PC-3 (cell line): ENCODE measurements at regions not wholly inside any gene's neighbourhood (a gene's known extent, or its start where the extent isn't known, plus 50 kb on each side); places are given as distances from the start of the nearest gene placed in this dataset.
A peak's percentile ranks its signal among the peaks of the same experiment; 100 is the strongest.

Experiments used
- ATAC-seq: fragments of 200-7000 bp; cut with Tn5 transposase; 2 replicates; pipeline ENCODE4 v1.9.1; 2020; ENCODE audit warnings: mild to moderate bottlenecking, moderate library complexity
- BruUV-seq: library from RNA; stranded (reverse); fragments of 400-500 nt; replicated peaks from 2 replicates; lab custom pipeline; 2021; lab: Mats Ljungman, UMichigan
- CTCF ChIA-PET: fragments of 300-600 bp; sonication (Branson Sonifier 250); formaldehyde crosslinking; loops from one replicate; lab custom pipeline; 2022; ENCODE audit warnings: antibody characterized with exemption; lab: Charles Lee
- POLR2A ChIA-PET: fragments of 300-600 bp; sonication (Branson Sonifier 250); formaldehyde crosslinking; loops from one replicate; lab custom pipeline; 2022; ENCODE audit warnings: antibody characterized with exemption; ENCODE audit not compliant: unreplicated experiment; lab: Charles Lee
- DNase-seq: peaks from one replicate; pipeline ENCODE4 v3.0.0-alpha.2; 2015
- H2AFZ ChIP-seq: fragments of 300-600 bp; sonication (generic); 2 replicates; pipeline ENCODE4 v1.6.0; 2016; ENCODE audit warnings: antibody characterized with exemption, low read length
- H3F3A ChIP-seq: fragments of 300-600 bp; sonication (generic); one replicate; pipeline ENCODE4 v1.6.0; 2017; ENCODE audit warnings: antibody characterized with exemption, low read length, control low read depth, mild to moderate bottlenecking; ENCODE audit not compliant: unreplicated experiment
- H3K27ac ChIP-seq: fragments of 300-600 bp; sonication (generic); 2 replicates; pipeline ENCODE4 v1.5.1; 2016; ENCODE audit warnings: mild to moderate bottlenecking, low read length
- H3K27me3 ChIP-seq: fragments of 300-600 bp; sonication (generic); 2 replicates; pipeline ENCODE4 v1.6.1; 2016; ENCODE audit warnings: low read length, mixed read lengths
- H3K36me3 ChIP-seq: fragments of 300-600 bp; sonication (generic); 2 replicates; pipeline ENCODE4 v1.6.1; 2016; ENCODE audit warnings: low read depth, mixed run types, low read length, mixed read lengths
- H3K4me1 ChIP-seq: fragments of 300-600 bp; sonication (generic); 2 replicates; pipeline ENCODE4 v1.5.1; 2016; ENCODE audit warnings: low read length; ENCODE audit not compliant: insufficient read depth
- H3K4me2 ChIP-seq: fragments of 300-600 bp; sonication (generic); 2 replicates; pipeline ENCODE4 v1.6.0; 2016; ENCODE audit warnings: low read length
- H3K4me3 ChIP-seq: fragments of 300-600 bp; sonication (generic); 2 replicates; pipeline ENCODE4 v1.5.1; 2016; ENCODE audit warnings: mild to moderate bottlenecking, low read length, mixed read lengths
- H3K79me2 ChIP-seq: fragments of 300-600 bp; sonication (generic); 2 replicates; pipeline ENCODE4 v1.6.1; 2017; ENCODE audit warnings: low read length, mixed read lengths
- H3K9ac ChIP-seq: fragments of 300-600 bp; sonication (generic); 2 replicates; pipeline ENCODE4 v1.6.0; 2016; ENCODE audit warnings: mild to moderate bottlenecking, low read length
- H3K9me2 ChIP-seq: fragments of 300-600 bp; sonication (generic); replicated peaks from 2 replicates; pipeline ENCODE4 v1.6.1; 2016; ENCODE audit warnings: mixed run types, low read length, mixed read lengths
- H3K9me3 ChIP-seq: fragments of 300-600 bp; sonication (generic); 2 replicates; pipeline ENCODE4 v1.6.1; 2016; ENCODE audit warnings: low read length, mixed read lengths
- H4K20me1 ChIP-seq: fragments of 300-600 bp; sonication (generic); 2 replicates; pipeline ENCODE4 v1.6.1; 2016; ENCODE audit warnings: low read length, mixed read lengths
- EZH2 ChIP-seq: fragments of 300-600 bp; sonication (generic); IDR thresholded peaks from one replicate; pipeline ENCODE4 v1.6.1; 2017; ENCODE audit warnings: antibody characterized with exemption, mild to moderate bottlenecking, low read length; ENCODE audit not compliant: unreplicated experiment
- EZH2phosphoT487 ChIP-seq: fragments of 300-600 bp; sonication (generic); IDR thresholded peaks from 2 replicates; pipeline ENCODE4 v1.6.1; 2018; ENCODE audit warnings: mild to moderate bottlenecking, antibody characterized with exemption, low read length, borderline replicate concordance
- intact Hi-C: fragments of 100-400 bp; cut with micrococcal nuclease; formaldehyde crosslinking; loops from 2 replicates; pipeline ENCODE4 v1.9.0; 2023
- TF ChIP-seq, protein P1 (sequence below): fragments of 300-600 bp; sonication (generic); conservative IDR thresholded peaks from 2 replicates; pipeline ENCODE4 v1.5.1; 2017; ENCODE audit warnings: antibody characterized with exemption, low read depth, mild to moderate bottlenecking, low read length

DNA sequence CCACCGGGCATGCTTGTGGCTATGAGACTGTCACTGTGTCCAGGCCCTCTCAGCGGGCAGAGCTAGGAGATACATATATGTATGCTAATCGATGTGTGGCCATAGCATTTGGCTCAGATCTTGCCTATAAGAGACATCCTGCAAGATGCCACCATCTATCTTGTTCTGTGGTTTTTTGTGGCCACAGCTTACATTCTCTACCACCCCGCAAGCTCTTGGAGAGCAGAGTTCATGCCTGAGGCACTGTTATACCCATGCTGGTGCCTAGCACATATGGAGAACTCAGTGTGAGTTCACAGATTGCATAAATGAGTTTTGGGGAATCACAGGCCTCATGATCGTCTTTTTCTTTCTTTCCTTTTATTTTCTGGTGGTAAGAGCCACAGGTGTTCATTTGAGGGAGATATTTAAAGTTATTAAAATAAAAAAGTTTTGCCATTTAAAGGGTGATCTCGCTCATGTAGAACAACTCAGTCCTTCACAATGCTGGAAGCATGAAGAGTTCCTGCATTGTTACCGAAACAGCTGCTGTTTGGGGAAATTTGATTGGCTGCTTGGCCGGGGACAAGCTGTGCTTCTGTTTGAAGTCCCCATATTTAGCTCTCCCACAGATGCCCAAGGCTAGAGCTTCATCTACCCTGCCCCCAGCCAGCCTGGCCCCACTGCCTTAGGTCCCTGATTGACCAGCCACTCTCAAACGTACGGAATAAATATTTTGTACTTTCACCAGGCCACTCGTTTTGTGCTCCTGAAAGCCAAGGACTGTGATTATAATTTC lies 169.2 kb upstream of the MAP1B start:
- Histone ChIP-seq H3F3A (no peaks in the 10 kb centered on the region), H3K79me2 (no peaks in the 10 kb centered on the region), H3K4me1 (peaks cover 16% of the 10 kb centered on the region), H3K9me3 (no peaks in the 10 kb centered on the region), H3K36me3 (no peaks in the 10 kb centered on the region), H2AFZ (peak overlapping the region; percentile 45), H3K9me2 (no peaks in the 10 kb centered on the region), H3K27me3 (no peaks in the 10 kb centered on the region), H3K4me3 (no peak overlapping the region), H3K27ac (peak overlapping the region; percentile 36), H3K4me2 (peak overlapping the region; percentile 37), H3K9ac (no peak overlapping the region), H4K20me1 (no peaks in the 10 kb centered on the region)
- ATAC-seq: no peak
- POLR2A ChIA-PET: no interaction called here
- CTCF ChIA-PET: interaction anchor here (0.7 kb wide), 1 partner anchor 15 kb away, joined by 3 read pairs; no protein-coding TSS in a partner anchor
- intact Hi-C loops: loop anchor here (5.0 to 10.0 kb wide), 3 partner anchors 79 to 197 kb away; partner anchors contain the start of gene MAP1B
- TF ChIP-seq, protein P1, sequence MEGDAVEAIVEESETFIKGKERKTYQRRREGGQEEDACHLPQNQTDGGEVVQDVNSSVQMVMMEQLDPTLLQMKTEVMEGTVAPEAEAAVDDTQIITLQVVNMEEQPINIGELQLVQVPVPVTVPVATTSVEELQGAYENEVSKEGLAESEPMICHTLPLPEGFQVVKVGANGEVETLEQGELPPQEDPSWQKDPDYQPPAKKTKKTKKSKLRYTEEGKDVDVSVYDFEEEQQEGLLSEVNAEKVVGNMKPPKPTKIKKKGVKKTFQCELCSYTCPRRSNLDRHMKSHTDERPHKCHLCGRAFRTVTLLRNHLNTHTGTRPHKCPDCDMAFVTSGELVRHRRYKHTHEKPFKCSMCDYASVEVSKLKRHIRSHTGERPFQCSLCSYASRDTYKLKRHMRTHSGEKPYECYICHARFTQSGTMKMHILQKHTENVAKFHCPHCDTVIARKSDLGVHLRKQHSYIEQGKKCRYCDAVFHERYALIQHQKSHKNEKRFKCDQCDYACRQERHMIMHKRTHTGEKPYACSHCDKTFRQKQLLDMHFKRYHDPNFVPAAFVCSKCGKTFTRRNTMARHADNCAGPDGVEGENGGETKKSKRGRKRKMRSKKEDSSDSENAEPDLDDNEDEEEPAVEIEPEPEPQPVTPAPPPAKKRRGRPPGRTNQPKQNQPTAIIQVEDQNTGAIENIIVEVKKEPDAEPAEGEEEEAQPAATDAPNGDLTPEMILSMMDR: no peak
- TF ChIP-seq EZH2phosphoT487 (no peak), EZH2 (no peak)
- no TSS peak for BruUV-seq
- DNase-seq: no peak

DNA sequence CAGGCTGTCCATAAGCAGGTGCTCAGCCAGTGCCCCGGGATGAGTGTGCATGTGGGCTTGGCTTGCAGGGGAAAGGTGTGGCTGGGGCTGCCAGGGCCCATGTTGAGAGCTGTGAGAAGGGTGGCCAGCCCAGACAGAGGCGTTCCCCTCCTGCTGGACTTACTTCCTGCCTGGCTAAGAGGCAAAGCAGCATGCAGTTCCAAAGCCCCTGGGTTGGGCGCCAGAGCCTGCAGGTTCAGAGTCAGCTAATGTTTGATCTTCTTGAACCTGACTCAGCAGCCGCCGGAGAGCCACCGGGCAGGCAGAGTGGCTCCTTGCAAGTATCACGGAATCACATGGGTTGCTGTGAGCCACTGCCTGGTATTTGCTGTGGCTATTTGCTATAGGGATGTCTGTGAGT lies 168.4 kb upstream of the MAP1B start:
- ChIA-PET CTCF (interaction anchor here (0.6 to 0.7 kb wide), 2 partner anchors 16 to 80 kb away, joined by 3 to 4 read pairs; no protein-coding TSS in a partner anchor), POLR2A (no interaction called here)
- Histone ChIP-seq H3K4me1 (peaks cover 9% of the 10 kb centered on the region), H4K20me1 (no peaks in the 10 kb centered on the region), H3K9me2 (no peaks in the 10 kb centered on the region), H3K4me3 (peak overlapping the region; percentile 1; the same call in 1 of the 2 replicates), H3K9me3 (no peaks in the 10 kb centered on the region), H3K9ac (no peak overlapping the region), H3K36me3 (no peaks in the 10 kb centered on the region), H3K27ac (peak overlapping the region; percentile 36), H3K79me2 (no peaks in the 10 kb centered on the region), H3F3A (no peaks in the 10 kb centered on the region), H2AFZ (peak overlapping the region; percentile 45), H3K27me3 (no peaks in the 10 kb centered on the region), H3K4me2 (peak overlapping the region; percentile 37)
- intact Hi-C loops: loop anchor here (5.0 to 10.0 kb wide), 3 partner anchors 78 to 196 kb away; partner anchors contain the start of gene MAP1B
- TF ChIP-seq, protein P1: no peak
- TF ChIP-seq EZH2: no peak
- DNase-seq: peak; percentile 75
- ATAC-seq: peak; percentile 95
- BruUV-seq: no TSS peak
